ENCODE measurements at regions not wholly inside any gene's neighbourhood (a gene's known extent, or its start where the extent isn't known, plus 50 kb on each side); places are given as distances from the start of the nearest gene placed in this dataset.

DNA sequence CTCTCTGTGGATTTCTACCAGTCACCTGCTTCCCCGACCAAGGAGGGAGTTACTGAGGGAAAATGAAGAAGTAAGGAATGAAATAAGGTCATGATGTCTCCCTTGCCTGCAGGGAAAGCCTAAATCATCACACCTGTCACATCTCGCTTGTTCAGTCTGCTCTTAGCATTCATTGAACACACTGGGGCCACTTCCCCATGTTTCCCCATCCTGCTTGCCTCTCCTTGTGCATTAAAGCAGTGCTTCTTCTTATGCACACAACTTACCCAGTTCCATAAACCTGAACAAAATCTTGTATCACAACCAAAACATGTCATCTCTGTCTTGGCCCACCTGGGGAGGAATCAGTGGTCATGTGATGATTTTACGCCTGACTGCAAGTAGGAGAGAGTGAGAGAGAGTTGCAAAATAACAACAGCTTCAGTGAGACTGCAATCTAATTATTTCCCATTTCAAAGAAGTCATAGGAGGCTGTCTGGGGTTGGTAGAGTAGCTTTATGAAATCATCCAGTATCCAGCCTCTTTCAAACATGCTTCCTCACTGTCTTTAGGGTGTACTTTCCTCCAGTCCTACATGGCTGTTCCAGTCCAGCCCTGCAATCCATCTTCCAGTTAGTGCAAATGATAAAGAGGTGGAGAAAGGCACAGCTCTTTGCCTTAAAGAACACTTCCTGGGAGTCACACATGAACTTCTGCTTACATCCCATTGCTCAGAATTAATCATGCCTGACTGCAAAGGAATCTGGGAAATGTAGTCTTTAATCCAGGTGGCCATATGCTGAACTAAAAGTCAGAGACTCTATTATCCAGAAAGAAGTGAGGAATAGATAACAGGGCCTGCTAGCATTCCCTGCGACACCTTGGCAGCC lies 220.1 kb downstream of the HAUS1 start:
- dilution Hi-C loops (cut with MboI; ENCODE audit: extremely low pct_ligation_motif_present, low sequenced_read_pairs) = no loop called here

More for the DNA sequence above, 220.1 kb downstream of the HAUS1 start:
- POLR2A ChIA-PET = no interaction called here
- Histone ChIP-seq H3K9me1 (replicated peaks; ENCODE audit: control insufficient read depth, extremely low read depth, insufficient read depth, low read length) (no peaks in the 10 kb centered on the region), H3K27ac (ENCODE audit: insufficient read depth, low read depth, low read length) (no peak overlapping the region), H3K4me3 (replicated peaks in 1 of 3; ENCODE audit: insufficient read depth in 1 of 3, low read depth in 1 of 3, low read length in 3 of 3) (no peak overlapping the region), H3K9me3 (replicated peaks; ENCODE audit: control insufficient read depth, insufficient read depth, low read length) (no peaks in the 10 kb centered on the region), H4K20me1 (replicated peaks; ENCODE audit: control insufficient read depth, extremely low read depth, insufficient read depth, low read length) (no peaks in the 10 kb centered on the region), H3K9ac (replicated peaks; ENCODE audit: extremely low read depth, insufficient read depth, low read length) (no peak overlapping the region), H3K4me1 (ENCODE audit: control insufficient read depth, extremely low read depth, insufficient read depth, low read length) (no peaks in the 10 kb centered on the region), H3K36me3 (ENCODE audit: control insufficient read depth in 2 of 2, extremely low read depth in 1 of 2, insufficient read depth in 2 of 2, low read length in 2 of 2) (no peaks in the 10 kb centered on the region), H3K27me3 (ENCODE audit: control insufficient read depth in 2 of 2, insufficient read depth in 2 of 2, low read length in 2 of 2) (no peaks in the 10 kb centered on the region), H2AFZ (ENCODE audit: low read depth, low read length) (no peak overlapping the region), H3K4me2 (ENCODE audit: insufficient read depth, low read length) (no peak overlapping the region), H3K79me2 (ENCODE audit: control insufficient read depth, insufficient read depth, low read length) (no peaks in the 10 kb centered on the region)
- intact Hi-C loops (cut with micrococcal nuclease) = no loop called here
- TF ChIP-seq, protein P1, sequence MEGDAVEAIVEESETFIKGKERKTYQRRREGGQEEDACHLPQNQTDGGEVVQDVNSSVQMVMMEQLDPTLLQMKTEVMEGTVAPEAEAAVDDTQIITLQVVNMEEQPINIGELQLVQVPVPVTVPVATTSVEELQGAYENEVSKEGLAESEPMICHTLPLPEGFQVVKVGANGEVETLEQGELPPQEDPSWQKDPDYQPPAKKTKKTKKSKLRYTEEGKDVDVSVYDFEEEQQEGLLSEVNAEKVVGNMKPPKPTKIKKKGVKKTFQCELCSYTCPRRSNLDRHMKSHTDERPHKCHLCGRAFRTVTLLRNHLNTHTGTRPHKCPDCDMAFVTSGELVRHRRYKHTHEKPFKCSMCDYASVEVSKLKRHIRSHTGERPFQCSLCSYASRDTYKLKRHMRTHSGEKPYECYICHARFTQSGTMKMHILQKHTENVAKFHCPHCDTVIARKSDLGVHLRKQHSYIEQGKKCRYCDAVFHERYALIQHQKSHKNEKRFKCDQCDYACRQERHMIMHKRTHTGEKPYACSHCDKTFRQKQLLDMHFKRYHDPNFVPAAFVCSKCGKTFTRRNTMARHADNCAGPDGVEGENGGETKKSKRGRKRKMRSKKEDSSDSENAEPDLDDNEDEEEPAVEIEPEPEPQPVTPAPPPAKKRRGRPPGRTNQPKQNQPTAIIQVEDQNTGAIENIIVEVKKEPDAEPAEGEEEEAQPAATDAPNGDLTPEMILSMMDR (IDR thresholded peaks at IDR 0.05; ENCODE audit: extremely low read depth in 1 of 2, insufficient read depth in 1 of 2, low read depth in 1 of 2, low read length in 2 of 2) = no peak
- no peak for TF ChIP-seq JUN (IDR thresholded peaks at IDR 0.05; ENCODE audit: borderline replicate concordance, insufficient read depth, insufficient read length, low read depth)
- no peak for TF ChIP-seq GATA2 (IDR thresholded peaks at IDR 0.05; ENCODE audit: insufficient read depth, insufficient read length, low read depth, low read length)
- TF ChIP-seq POLR2AphosphoS5 (IDR thresholded peaks at IDR 0.05; ENCODE audit: insufficient read depth, low read depth, low read length) = no peak
- TF ChIP-seq EZH2 (IDR thresholded peaks at IDR 0.05; ENCODE audit: borderline replicate concordance, low read depth, low read length, severe bottlenecking) = no peak
- no peak for TF ChIP-seq FOS (IDR thresholded peaks at IDR 0.05; ENCODE audit: borderline replicate concordance, insufficient read depth, low read length)
- no peak for TF ChIP-seq POLR2A (IDR thresholded peaks at IDR 0.05; ENCODE audit: low read depth, low read length)
- TF ChIP-seq, protein P2, sequence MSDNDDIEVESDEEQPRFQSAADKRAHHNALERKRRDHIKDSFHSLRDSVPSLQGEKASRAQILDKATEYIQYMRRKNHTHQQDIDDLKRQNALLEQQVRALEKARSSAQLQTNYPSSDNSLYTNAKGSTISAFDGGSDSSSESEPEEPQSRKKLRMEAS (IDR thresholded peaks at IDR 0.05; ENCODE audit: insufficient read depth, insufficient read length) = no peak
- no peak for TF ChIP-seq MYC (IDR thresholded peaks at IDR 0.05; ENCODE audit: low read depth, low read length)
- FAIRE-seq (peak; percentile 26), DNase-seq (ENCODE audit: low read depth, low spot score) (no peak)
- no TSS peak for BruUV-seq (replicated peaks)
- CTCF ChIA-PET = no interaction called here
